NOMO-1 (cell line): ENCODE measurements at regions not wholly inside any gene's neighbourhood (a gene's known extent, or its start where the extent isn't known, plus 50 kb on each side); places are given as distances from the start of the nearest gene placed in this dataset.
A peak's percentile ranks its signal among the peaks of the same experiment; 100 is the strongest.
"Not testable (repeated sequence)": the region's sequence is repeated elsewhere in the genome, so short reads cannot be mapped to it uniquely, and the experiment has no call there.

Source experiments
- DNase-seq, 2 experiments: peaks; one replicate each; lab custom pipeline; 2025; ENCODE audit not compliant: unreplicated experiment in 2 of 2; lab: John Stamatoyannopoulos, UW

- DNase-seq: no peak
Measured at GRCh38 chr4:189530848-189531247, 409.8 kb upstream of the FRG1 start.

DNA sequence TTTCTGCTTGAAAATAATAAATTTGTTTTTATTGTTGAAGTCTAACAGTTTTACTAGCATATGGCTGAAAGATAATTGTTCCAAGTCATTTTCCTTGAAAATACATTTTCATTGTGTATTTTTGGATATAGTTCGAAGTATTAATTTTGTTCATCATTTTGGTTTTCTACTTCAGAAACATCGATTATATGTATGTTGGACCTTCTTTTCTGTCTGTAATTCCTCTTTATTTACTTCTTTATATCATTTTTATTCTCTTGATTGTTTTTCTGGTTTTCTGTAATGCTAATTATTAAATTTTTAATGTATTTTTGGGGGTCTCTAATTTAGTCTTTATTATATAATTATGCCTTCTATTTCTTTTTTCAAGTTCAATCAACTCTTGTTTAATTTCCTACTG lies 407.1 kb upstream of the FRG1 start:
- DNase-seq: no peak

DNA sequence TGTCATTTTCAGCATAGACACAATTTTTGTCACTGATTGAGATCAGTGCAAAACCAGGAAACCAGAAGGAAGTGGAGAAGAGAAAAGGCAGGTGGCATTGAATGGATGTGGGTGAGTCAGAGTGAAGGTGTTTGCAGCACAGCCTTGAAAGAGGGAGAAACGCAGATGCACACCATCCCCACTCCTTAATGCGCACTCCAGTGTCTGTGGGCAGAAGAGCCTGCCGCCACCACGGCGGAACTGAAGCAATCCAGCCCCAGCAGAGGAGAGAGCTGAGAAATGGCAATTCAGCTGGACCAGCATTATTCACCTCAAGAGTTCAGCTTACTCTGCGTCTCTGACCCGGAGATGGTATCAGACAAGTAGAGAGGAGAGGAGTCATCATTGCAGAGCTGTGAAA lies 393.1 kb upstream of the FRG1 start:
- no peak for DNase-seq

DNA sequence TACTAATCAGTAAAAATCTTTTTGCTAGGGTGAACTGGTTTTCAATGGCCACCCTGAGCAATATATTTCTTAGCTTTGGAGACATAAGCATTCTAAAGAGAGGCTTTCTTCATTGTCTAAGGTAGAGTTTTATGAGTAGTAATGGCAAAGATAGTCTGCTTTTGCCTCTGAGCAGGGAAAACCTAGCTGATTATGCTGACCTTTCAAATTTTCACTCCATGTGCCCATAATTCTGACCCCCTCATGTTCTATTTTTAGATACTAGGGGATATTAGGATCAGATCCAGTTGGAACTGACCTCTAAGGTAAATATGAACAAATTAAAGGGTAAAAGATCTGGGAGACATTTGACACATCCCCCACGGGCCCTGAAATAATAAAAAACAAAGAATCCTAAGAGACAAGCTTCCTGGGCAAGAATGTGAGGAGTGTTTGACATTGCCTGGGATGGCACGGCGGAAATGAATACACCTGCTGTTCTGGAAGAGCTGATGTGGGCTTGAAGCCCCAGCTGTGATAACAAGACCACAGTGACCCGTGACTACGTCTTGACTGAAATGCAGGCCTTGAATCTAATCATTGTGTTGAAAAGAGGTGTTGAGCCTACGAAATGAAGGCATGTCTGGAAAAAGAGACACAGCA lies 392.1 kb upstream of the FRG1 start:
- no peak for DNase-seq

GRCh38 chr4:189551931-189552670 lies 388.6 kb upstream of the FRG1 start:
- DNase-seq: not testable (repeated sequence)

DNA sequence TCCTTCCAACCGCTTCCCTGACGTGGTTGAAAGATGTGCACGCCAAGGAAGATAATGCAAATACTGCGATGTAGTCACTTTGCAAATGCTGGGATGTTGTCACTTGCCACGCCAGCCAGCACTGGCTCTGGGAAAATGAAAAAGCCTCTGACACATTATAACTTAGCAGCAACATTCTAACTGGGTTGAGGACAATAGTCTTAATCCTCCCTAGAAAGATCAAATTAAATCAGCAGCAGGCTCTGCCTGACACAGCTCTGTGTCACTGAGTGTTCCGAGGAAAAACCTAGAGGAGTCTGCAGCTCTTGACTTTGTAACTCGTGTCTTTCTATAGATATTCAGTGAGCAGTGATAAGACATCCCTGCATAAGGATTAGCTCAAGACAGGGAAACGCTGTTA lies 380.1 kb upstream of the FRG1 start:
- DNase-seq: not testable (repeated sequence)

DNA sequence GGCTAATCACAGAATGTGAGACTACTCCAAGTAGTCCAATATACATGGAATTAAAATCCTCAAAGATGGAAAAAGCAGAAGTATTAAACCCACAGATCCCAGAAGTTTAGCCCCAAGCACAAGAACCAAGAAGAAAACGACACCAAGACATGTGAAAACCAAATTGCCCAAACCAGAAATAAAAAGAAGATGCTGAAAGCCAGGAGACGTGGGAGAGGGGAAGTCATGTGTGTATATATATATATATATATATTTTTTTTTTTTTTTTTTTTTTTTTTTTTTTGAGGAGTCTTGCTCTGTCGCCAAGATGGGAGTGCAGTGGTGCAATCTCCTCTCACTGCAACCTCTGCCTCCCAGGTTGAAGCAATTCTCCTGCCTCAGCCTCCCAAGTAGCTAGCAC lies 376.9 kb upstream of the FRG1 start:
- DNase-seq: not testable (repeated sequence)

- not testable (repeated sequence) for DNase-seq
Measured at GRCh38 chr4:189566271-189566670, 374.4 kb upstream of the FRG1 start.

DNA sequence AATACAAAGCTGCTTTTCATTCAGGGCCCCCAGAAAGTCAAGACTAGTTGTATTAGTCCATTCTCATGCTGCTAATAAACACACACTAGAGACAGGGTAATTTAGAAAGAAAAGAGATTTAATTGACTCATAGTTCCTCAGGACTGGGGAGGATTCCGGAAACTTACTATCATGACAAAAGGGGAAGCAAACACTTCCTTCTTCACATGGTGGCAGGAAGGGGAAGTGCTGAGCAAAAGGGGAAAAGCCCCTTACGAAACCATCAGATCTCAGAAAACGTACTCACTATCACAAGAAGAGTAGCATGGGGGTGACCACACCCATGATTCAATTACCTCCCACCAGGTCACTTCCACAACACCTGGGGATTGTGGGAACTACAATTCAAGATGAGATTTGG lies 373.8 kb upstream of the FRG1 start:
- DNase-seq: peak; percentile 15 to 61

DNA sequence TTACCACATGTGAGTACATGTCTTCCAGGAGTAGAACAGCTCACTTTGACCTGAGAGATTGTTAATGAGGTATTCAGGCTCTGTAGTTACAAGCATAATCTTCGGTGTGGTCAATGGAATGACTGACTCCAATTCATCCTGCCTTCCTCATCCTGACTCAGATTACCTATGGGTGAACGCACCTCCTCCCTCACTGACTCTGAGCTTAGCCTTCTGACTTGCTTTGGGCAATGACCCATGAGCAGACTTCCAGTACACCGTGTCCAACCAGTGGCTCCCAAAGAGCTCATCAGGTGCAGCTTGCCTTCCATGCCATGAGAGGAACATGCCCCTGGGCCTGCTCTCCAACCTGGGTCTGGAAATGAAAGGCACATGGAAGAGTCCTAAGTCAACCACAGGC lies 361.0 kb upstream of the FRG1 start:
- DNase-seq: not testable (repeated sequence)

DNA sequence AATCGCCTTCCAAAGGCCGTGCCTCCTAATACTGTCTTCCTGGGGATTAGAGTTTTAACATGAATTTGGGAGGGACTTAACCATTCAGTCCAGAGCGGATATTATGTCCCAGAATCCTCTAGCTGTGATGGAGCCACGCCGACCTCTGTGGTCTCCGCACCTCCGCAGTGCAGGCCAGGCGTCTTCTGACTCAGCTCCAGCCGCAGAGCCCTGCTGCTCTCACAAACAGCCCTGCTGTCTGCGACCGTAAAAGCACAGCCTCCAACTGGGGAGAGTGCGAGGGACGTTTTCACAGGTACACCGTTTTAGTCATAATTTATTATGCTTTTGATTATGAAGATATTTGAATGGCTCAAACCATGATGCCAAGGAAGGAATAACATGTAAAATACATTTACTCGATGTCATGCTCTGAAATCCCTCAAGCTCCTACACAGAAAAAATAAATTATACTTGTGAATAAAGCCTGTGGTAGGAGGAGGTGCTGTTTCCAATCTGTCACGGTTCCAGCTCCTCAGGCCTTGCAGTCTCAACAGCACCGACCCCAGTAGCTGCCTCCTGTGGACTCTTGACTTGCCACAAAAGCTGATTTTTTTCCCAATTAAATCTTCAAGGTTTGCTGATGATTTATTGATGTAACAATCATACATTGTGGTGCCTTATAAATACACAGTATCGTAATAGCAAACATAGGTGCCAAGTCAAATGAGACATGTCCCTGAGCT lies 353.6 kb upstream of the FRG1 start:
- DNase-seq: not testable (repeated sequence)

DNA sequence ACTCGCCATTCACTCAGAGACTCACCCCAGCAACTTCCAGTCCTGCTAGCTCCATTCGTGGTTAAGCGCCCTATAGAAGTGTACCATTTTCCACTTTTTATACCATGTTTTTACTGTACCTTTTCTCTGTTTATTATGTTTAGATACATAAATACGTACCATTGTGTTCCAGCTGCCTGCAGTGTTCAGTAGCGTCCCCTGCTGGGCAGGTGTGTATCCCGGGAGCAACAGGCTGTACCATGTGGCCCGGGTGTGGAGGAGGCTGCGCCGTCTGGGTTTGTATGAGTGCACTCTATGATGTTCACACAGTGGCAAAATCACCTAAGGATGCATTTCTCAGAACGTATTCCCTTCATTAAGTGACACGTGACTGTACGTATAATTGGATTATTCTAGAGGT lies 351.5 kb upstream of the FRG1 start:
- not testable (repeated sequence) for DNase-seq

GRCh38 chr4:189592890-189593289 lies 347.8 kb upstream of the FRG1 start:
- DNase-seq: no peak

GRCh38 chr4:189597341-189597740 lies 343.3 kb upstream of the FRG1 start:
- no peak for DNase-seq

GRCh38 chr4:189600264-189600663 lies 340.4 kb upstream of the FRG1 start:
- no peak for DNase-seq

DNA sequence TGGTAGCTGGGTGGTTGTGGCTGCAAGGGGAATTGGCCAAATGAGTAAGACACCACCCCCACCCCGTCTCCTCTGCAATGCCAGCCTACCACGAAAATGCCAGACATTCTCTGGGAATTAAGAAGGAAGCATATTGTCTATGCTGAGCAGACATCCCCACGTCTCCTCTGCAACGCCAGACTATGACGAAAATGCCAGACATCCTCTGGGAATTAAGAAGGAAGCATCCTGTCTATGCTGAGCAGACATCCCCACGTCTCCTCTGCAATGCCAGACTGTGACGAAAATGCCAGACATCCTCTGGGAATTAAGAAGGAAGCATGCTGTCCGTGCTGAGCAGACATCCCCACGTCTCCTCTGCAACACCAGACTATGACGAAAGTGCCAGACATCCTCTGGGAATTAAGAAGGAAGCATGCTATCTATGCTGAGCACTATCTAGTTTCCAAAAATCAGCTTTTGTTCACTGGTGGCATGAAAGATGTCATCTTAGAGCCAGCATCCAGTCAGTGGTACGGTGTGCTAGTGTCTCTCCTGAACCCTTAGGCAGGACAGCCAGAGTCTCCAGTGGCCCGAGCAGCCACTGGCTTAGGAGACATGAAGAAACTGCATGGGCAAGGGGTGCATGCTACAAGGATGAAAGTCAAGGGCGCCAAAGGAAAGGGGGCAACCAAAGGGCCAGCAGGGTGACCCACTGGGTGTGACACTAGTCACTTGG lies 339.8 kb upstream of the FRG1 start:
- DNase-seq: no peak

- not testable (repeated sequence) for DNase-seq
Measured at GRCh38 chr4:189602827-189603226, 337.8 kb upstream of the FRG1 start.

DNA sequence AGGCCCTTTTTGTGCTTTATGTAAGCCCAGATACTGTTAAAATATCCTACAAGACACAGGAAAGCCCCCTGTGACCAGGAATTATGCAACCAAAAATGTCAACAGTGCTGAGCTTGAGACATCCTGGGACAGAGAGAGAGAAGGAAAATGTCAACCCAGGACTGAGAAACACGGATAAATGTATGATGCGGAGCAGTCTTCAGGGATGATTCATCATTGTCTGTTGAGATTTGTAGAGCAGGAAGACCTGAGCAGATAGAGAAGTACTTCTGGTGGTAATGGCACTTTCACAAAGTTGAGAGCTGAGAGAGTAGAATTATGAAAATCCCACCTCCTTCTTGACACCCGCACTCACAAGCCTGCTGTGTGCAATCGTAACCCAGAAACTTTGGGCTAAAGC lies 330.1 kb upstream of the FRG1 start:
- not testable (repeated sequence) for DNase-seq

GRCh38 chr4:189613207-189613606 lies 327.5 kb upstream of the FRG1 start:
- DNase-seq: no peak

- no peak for DNase-seq
Measured at GRCh38 chr4:189615217-189615663, 325.4 kb upstream of the FRG1 start.

DNA sequence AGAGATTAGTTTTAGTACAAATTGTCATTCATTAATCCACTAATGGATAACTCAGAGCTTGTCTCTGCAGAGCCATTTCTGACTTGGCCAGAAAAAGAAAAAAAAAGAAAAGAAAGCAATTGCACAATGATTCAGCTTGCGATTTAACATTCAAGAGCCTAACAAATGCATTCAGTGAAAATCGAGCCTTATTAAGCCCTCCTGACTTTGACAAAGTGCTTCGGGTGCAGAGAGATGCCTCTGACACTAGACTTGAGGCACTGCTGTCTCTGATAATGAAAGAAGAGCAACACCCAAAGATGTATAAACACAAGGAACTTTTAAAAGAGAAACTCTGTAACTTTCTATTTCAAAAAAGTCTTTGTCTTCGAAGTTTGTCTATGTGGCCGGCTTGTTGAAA lies 322.9 kb upstream of the FRG1 start:
- not testable (repeated sequence) for DNase-seq
